ENCODE measurements at regions not wholly inside any gene's neighbourhood (a gene's known extent, or its start where the extent isn't known, plus 50 kb on each side); places are given as distances from the start of the nearest gene placed in this dataset.
A peak's percentile ranks its signal among the peaks of the same experiment; 100 is the strongest.
"Not testable (repeated sequence)": the region's sequence is repeated elsewhere in the genome, so short reads cannot be mapped to it uniquely, and the experiment has no call there.

GRCh38 chr16:85530370-85530739 lies 82.8 kb upstream of the GSE1 start:
- no peak overlapping the region for H3K4me3 ChIP-seq (ENCODE audit: low read depth, low read length)
- TF ChIP-seq, protein P1, sequence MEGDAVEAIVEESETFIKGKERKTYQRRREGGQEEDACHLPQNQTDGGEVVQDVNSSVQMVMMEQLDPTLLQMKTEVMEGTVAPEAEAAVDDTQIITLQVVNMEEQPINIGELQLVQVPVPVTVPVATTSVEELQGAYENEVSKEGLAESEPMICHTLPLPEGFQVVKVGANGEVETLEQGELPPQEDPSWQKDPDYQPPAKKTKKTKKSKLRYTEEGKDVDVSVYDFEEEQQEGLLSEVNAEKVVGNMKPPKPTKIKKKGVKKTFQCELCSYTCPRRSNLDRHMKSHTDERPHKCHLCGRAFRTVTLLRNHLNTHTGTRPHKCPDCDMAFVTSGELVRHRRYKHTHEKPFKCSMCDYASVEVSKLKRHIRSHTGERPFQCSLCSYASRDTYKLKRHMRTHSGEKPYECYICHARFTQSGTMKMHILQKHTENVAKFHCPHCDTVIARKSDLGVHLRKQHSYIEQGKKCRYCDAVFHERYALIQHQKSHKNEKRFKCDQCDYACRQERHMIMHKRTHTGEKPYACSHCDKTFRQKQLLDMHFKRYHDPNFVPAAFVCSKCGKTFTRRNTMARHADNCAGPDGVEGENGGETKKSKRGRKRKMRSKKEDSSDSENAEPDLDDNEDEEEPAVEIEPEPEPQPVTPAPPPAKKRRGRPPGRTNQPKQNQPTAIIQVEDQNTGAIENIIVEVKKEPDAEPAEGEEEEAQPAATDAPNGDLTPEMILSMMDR (IDR thresholded peaks at IDR 0.05; ENCODE audit: insufficient read depth, low read length) = no peak
- no peak for DNase-seq (ENCODE audit: low read depth)

- no peak for DNase-seq (ENCODE audit: low read depth)
- H3K4me3 ChIP-seq (ENCODE audit: low read depth, low read length) = no peak overlapping the region
- TF ChIP-seq, protein P1 (IDR thresholded peaks at IDR 0.05; ENCODE audit: insufficient read depth, low read length) = no peak
Measured at GRCh38 chr16:85531516-85531915, 81.6 kb upstream of the GSE1 start.

DNA sequence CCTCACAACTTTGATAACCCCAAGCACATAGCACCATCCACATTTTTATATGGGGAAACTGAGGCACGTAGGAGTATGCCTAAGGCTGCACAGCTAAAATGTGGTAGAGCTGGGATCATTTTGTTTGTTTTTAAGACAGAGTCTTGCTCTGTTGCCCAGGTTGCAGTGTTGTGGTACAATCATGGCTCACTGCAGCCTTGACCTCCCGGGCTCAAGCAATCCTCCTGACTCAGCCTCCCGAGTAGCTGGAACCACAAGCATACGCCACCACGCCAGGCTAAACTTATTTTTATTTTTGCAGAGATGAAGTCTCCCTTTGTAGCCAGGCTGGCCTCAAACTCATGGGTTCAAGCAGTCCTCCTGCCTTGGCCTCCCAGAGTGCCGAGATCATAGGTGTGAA lies 81.0 kb upstream of the GSE1 start:
- H3K4me3 ChIP-seq (ENCODE audit: low read depth, low read length) = no peak overlapping the region
- TF ChIP-seq, protein P1 (IDR thresholded peaks at IDR 0.05; ENCODE audit: insufficient read depth, low read length) = no peak
- DNase-seq (ENCODE audit: low read depth) = no peak

DNA sequence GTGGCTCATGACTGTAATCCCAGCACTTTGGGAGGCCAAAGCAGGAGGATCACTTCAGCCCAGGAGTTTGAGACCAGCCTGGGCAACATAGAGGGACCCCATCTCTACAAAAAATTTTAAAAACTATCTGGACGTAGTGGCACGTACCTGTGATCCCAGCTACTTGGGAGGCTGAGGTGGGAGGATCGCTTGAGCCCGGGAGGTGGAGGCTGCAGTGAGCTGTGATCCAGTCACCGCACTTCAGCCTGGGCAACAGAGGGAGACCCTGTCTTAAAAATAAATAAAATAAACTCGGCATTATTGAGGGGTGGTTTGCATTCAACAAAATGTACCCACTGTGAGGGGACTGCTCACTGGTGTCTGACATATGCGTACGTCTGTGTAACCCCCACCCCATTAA lies 79.5 kb upstream of the GSE1 start:
- not testable (repeated sequence) for H3K4me3 ChIP-seq (ENCODE audit: low read depth, low read length); DNase-seq (ENCODE audit: low read depth)

GRCh38 chr16:85534536-85535351 lies 78.4 kb upstream of the GSE1 start:
- no peak overlapping the region for H3K4me3 ChIP-seq (ENCODE audit: low read depth, low read length)
- TF ChIP-seq, protein P1 (IDR thresholded peaks at IDR 0.05; ENCODE audit: insufficient read depth, low read length) = no peak
- DNase-seq (ENCODE audit: low read depth) = no peak

- H3K4me3 ChIP-seq (ENCODE audit: low read depth, low read length) = no peak overlapping the region
- TF ChIP-seq, protein P1 (IDR thresholded peaks at IDR 0.05; ENCODE audit: insufficient read depth, low read length) = no peak
- no peak for DNase-seq (ENCODE audit: low read depth)
Measured at GRCh38 chr16:85535352-85536072, 77.6 kb upstream of the GSE1 start.

GRCh38 chr16:85536073-85536410 lies 77.1 kb upstream of the GSE1 start:
- DNase-seq (ENCODE audit: low read depth) = peak; percentile 30
- no peak overlapping the region for H3K4me3 ChIP-seq (ENCODE audit: low read depth, low read length)
- TF ChIP-seq, protein P1 (IDR thresholded peaks at IDR 0.05; ENCODE audit: insufficient read depth, low read length) = no peak

Data from fibroblast of the aortic adventitia (primary cell).